Upper lobe of right lung (tissue), 1 donor: ENCODE measurements at regions not wholly inside any gene's neighbourhood (a gene's known extent, or its start where the extent isn't known, plus 50 kb on each side); places are given as distances from the start of the nearest gene placed in this dataset.

Experiments used
- ATAC-seq: fragments of 200-7000 bp; cut with Tn5 transposase; one replicate; pipeline ENCODE4 v1.9.1; 2020; ENCODE audit warnings: mild to moderate bottlenecking, moderate library complexity
- DNase-seq: peaks from one replicate; pipeline ENCODE4 v3.0.0-alpha.2; 2020
- H3K27ac ChIP-seq: fragments of 200-600 bp; one replicate; pipeline ENCODE4 v1.8.0; 2022
- H3K27me3 ChIP-seq: fragments of 200-600 bp; one replicate; pipeline ENCODE4 v1.8.0; 2022; ENCODE audit warnings: mild to moderate bottlenecking
- H3K36me3 ChIP-seq: fragments of 200-600 bp; one replicate; pipeline ENCODE4 v1.8.0; 2022
- H3K4me1 ChIP-seq: fragments of 200-600 bp; one replicate; pipeline ENCODE4 v1.8.0; 2022
- H3K4me3 ChIP-seq: fragments of 200-600 bp; one replicate; pipeline ENCODE4 v1.8.0; 2022; ENCODE audit warnings: mild to moderate bottlenecking
- H3K9me3 ChIP-seq: fragments of 200-600 bp; one replicate; pipeline ENCODE4 v1.8.0; 2022
- intact Hi-C: fragments of 100-400 bp; cut with DNase I; formaldehyde crosslinking; loops from one replicate; pipeline ENCODE4 v1.11.0; 2022
- TF ChIP-seq, protein P1 (sequence below): fragments of 200-600 bp; IDR thresholded peaks from one replicate; pipeline ENCODE4 v1.8.0; 2022; ENCODE audit warnings: antibody characterized with exemption
- donor health status: DM: no; HTN: yes; CAD: no; lungs with severe emphysema.

DNA sequence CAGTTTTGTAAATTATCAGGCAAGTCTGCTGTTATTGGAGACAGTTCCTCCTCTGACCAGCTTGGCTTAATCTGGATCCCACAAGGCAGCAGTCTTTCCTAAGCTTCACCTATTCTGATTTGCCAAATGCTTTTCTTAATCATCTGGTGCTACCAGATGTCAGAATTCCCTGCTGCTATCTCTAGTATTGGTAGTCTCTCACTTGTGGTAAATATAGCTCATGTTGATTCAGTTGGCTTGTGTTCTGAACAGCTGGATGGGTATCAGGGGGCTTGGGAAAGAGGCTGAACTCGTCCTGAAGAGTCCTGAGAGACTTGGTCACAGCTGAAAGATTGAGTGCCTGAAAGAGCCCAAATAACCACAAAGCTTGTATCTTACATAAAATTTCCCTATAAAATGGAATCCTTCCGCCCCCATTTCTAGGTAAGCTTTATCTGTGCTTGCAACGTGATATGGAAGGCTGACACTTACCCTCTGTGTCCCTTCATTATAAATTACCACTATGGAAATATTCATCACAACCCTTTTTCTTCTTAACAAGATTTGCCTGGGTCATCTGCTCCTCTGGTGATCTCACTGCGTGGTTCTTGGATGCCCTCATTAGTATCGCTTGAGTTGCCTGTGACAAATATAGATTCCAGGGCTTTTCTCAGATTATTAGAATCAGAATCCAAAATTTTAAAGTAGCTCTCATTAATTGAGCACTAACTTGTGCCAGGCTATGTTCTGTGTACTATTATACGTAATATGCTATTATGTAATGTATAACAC lies 104.1 kb upstream of the GPRIN3 start:
- DNase-seq (no peak), ATAC-seq (no peak)
- Histone ChIP-seq H3K9me3 (no peaks in the 10 kb centered on the region), H3K4me3 (no peak overlapping the region), H3K27me3 (no peaks in the 10 kb centered on the region), H3K4me1 (no peaks in the 10 kb centered on the region), H3K36me3 (no peaks in the 10 kb centered on the region), H3K27ac (no peak overlapping the region)
- intact Hi-C loops: no loop called here
- TF ChIP-seq, protein P1, sequence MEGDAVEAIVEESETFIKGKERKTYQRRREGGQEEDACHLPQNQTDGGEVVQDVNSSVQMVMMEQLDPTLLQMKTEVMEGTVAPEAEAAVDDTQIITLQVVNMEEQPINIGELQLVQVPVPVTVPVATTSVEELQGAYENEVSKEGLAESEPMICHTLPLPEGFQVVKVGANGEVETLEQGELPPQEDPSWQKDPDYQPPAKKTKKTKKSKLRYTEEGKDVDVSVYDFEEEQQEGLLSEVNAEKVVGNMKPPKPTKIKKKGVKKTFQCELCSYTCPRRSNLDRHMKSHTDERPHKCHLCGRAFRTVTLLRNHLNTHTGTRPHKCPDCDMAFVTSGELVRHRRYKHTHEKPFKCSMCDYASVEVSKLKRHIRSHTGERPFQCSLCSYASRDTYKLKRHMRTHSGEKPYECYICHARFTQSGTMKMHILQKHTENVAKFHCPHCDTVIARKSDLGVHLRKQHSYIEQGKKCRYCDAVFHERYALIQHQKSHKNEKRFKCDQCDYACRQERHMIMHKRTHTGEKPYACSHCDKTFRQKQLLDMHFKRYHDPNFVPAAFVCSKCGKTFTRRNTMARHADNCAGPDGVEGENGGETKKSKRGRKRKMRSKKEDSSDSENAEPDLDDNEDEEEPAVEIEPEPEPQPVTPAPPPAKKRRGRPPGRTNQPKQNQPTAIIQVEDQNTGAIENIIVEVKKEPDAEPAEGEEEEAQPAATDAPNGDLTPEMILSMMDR: no peak

DNA sequence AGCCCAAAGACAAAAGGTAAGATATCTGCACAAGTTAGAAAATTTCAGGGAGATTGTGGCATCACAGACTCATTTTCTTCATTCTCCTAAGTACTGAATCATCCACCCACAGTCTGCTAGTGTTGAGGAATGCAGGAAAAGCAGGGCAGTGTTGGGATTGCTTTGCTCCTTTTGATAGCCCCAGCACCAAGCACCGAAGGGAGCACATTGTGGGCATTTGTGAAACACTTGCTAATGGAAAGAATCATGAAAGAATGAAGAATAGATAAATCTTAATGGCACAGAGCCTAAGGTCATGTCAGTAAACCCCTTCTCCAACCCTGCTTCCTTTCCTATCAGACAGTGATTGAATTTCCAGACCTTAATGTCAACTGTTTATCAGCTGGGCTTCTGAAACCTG lies 103.1 kb upstream of the GPRIN3 start:
- H3K27ac ChIP-seq: no peak overlapping the region
- TF ChIP-seq, protein P1: no peak
- ATAC-seq: no peak
- DNase-seq: no peak
- H3K9me3 ChIP-seq: no peaks in the 10 kb centered on the region
- no peaks in the 10 kb centered on the region for H3K4me1 ChIP-seq
- H3K27me3 ChIP-seq: no peaks in the 10 kb centered on the region
- intact Hi-C loops: no loop called here
- H3K36me3 ChIP-seq: no peaks in the 10 kb centered on the region
- no peak overlapping the region for H3K4me3 ChIP-seq

- intact Hi-C loops: no loop called here
- Histone ChIP-seq H3K27ac (no peak overlapping the region), H3K4me1 (no peaks in the 10 kb centered on the region), H3K4me3 (no peak overlapping the region), H3K9me3 (no peaks in the 10 kb centered on the region), H3K36me3 (no peaks in the 10 kb centered on the region), H3K27me3 (no peaks in the 10 kb centered on the region)
- DNase-seq (no peak), ATAC-seq (no peak)
- TF ChIP-seq, protein P1: no peak
Measured at GRCh38 chr4:89404530-89404929, 96.9 kb upstream of the GPRIN3 start.

DNA sequence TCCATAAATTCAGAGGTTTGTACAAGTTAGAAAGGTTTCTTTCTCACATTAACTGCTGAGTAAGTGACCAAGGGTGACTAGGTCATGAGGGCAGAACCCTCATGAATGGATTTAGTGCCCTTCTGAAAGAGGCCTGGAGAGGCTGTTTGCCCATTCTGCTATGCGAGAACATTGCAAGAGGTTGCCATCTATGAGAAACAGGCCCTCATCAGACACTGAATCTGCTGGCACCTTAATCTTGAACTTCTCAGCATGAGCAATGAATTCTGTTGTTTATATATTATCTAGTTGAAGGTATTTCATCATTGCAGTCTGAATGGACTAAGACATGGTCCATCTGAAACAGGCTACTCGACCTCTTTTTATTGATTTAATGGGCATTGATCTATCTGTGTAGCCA lies 96.2 kb upstream of the GPRIN3 start:
- TF ChIP-seq, protein P1: no peak
- H3K4me1 ChIP-seq: no peaks in the 10 kb centered on the region

DNA sequence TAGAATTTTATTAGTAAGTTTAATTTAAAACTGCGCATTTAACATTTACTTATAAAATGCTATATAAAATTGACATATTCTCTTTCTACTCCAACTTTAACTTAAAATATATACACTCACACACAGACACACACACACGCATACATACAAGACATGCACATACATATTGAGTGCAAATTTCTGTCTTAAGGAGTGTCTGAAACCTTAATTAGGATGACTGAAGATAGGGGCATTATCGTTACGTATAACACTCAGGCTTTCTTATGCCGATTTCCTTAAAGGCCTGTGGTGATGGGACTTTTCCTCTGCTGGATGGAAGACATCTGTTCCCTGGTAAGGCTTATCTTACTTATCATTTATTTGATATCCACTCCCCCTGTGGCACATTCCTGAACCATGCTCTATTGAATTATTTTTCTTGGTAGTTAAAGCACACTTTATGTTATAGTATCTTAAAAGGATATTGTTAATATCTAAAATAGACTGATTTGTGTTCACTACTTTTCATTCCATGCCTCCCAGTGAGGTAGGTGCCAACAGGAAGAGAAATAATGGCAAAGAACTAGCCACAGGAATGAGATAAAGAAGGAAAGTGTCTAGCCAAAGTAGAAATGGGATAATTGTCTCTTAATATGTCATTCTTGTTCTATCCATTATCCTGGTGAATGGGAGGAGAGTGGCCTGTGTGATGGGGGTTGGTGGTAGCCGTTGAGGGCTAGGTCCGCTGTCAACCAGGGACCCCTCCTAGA lies 92.9 kb upstream of the GPRIN3 start:
- ATAC-seq: no peak
- no peaks in the 10 kb centered on the region for H3K27me3 ChIP-seq
- H3K4me1 ChIP-seq: no peaks in the 10 kb centered on the region
- H3K36me3 ChIP-seq: no peaks in the 10 kb centered on the region
- no peak overlapping the region for H3K4me3 ChIP-seq
- no peak for DNase-seq
- no peaks in the 10 kb centered on the region for H3K9me3 ChIP-seq
- intact Hi-C loops: no loop called here
- H3K27ac ChIP-seq: no peak overlapping the region
- TF ChIP-seq, protein P1: no peak

More for the DNA sequence above, 96.2 kb upstream of the GPRIN3 start:
- Histone ChIP-seq H3K4me3 (no peak overlapping the region), H3K9me3 (no peaks in the 10 kb centered on the region), H3K27me3 (no peaks in the 10 kb centered on the region), H3K36me3 (no peaks in the 10 kb centered on the region), H3K27ac (no peak overlapping the region)
- DNase-seq (no peak), ATAC-seq (no peak)
- intact Hi-C loops: no loop called here
